OCI-LY1 (cell line): ENCODE measurements at regions not wholly inside any gene's neighbourhood (a gene's known extent, or its start where the extent isn't known, plus 50 kb on each side); places are given as distances from the start of the nearest gene placed in this dataset.

ENCODE experiments used
- H2AFZ ChIP-seq: fragments of 200-600 bp; sonication (generic), shearing (Covaris generic); 2 replicates; pipeline ENCODE4 v1.6.0; 2014; ENCODE audit warnings: antibody characterized with exemption, mild to moderate bottlenecking, low read length
- H3F3A ChIP-seq: fragments of 200-600 bp; sonication (generic), shearing (Covaris generic); 2 replicates; pipeline ENCODE4 v1.6.0; 2014; ENCODE audit warnings: mild to moderate bottlenecking, antibody characterized with exemption, low read length, moderate library complexity; ENCODE audit not compliant: insufficient read depth
- H3K27ac ChIP-seq: fragments of 200-600 bp; sonication (generic); 2 replicates; pipeline ENCODE4 v1.5.1; 2014; ENCODE audit warnings: low read length, mixed run types, mild to moderate bottlenecking, low read depth; ENCODE audit not compliant: poor library complexity, severe bottlenecking
- H3K27me3 ChIP-seq: fragments of 200-600 bp; sonication (generic); 2 replicates; pipeline ENCODE4 v1.6.0; 2014; ENCODE audit warnings: antibody characterized with exemption, mild to moderate bottlenecking, low read length, moderate library complexity; ENCODE audit not compliant: insufficient read depth
- H3K36me3 ChIP-seq: fragments of 200-600 bp; sonication (generic); 2 replicates; pipeline ENCODE4 v1.6.1; 2014; ENCODE audit warnings: mild to moderate bottlenecking, antibody characterized with exemption, low read length, moderate library complexity, mixed read lengths; ENCODE audit not compliant: insufficient read depth
- H3K4me1 ChIP-seq: fragments of 200-600 bp; sonication (generic); 2 replicates; pipeline ENCODE4 v1.5.1; 2014; ENCODE audit warnings: mild to moderate bottlenecking, low read length, moderate library complexity; ENCODE audit not compliant: insufficient read depth, severe bottlenecking
- H3K4me2 ChIP-seq: fragments of 200-600 bp; sonication (generic), shearing (Covaris generic); 2 replicates; pipeline ENCODE4 v1.6.1; 2014; ENCODE audit warnings: low read length
- H3K4me3 ChIP-seq: fragments of 200-600 bp; sonication (generic); 2 replicates; pipeline ENCODE4 v1.5.1; 2014; ENCODE audit warnings: low read length, low read depth, mild to moderate bottlenecking, mixed read lengths; ENCODE audit not compliant: poor library complexity, severe bottlenecking
- H3K79me2 ChIP-seq: fragments of 200-600 bp; shearing (Covaris generic); 2 replicates; pipeline ENCODE4 v1.6.1; 2016; ENCODE audit warnings: mixed run types, low read length, mixed read lengths; ENCODE audit not compliant: insufficient read depth
- H3K9ac ChIP-seq: fragments of 200-600 bp; sonication (generic), shearing (Covaris generic); 2 replicates; pipeline ENCODE4 v1.6.1; 2014; ENCODE audit warnings: mild to moderate bottlenecking, low read length, mixed read lengths
- H3K9me2 ChIP-seq: fragments of 200-600 bp; sonication (generic), shearing (Covaris generic); 2 replicates; pipeline ENCODE4 v1.6.1; 2014; ENCODE audit warnings: low read depth, mild to moderate bottlenecking, low read length, mixed read lengths
- H3K9me3 ChIP-seq: fragments of 200-600 bp; shearing (Covaris generic); 2 replicates; pipeline ENCODE4 v1.6.1; 2014; ENCODE audit warnings: low read length, mixed read lengths
- H4K20me1 ChIP-seq: fragments of 200-600 bp; sonication (generic), shearing (Covaris generic); 2 replicates; pipeline ENCODE4 v1.6.0; 2016; ENCODE audit warnings: mild to moderate bottlenecking, low read length; ENCODE audit not compliant: insufficient read depth
- CTCF ChIP-seq: fragments of 200-600 bp; sonication (generic), shearing (Covaris generic); IDR thresholded peaks from 2 replicates; pipeline ENCODE4 v1.5.1; 2017; ENCODE audit warnings: mild to moderate bottlenecking, antibody characterized with exemption, low read length, moderate library complexity, mixed read lengths
- EZH2 ChIP-seq: fragments of 200-600 bp; sonication (generic), shearing (Covaris generic); IDR thresholded peaks from 2 replicates; pipeline ENCODE4 v1.8.0; 2017; ENCODE audit warnings: borderline replicate concordance, mixed run types, mild to moderate bottlenecking, antibody characterized with exemption, low read length, moderate library complexity, mixed read lengths

GRCh38 chr20:59411170-59411569, 110.8 kb downstream of the EDN3 start:
- H3K36me3 ChIP-seq: no peaks in the 10 kb centered on the region
- no peak overlapping the region for H2AFZ ChIP-seq
- no peak overlapping the region for H3K4me2 ChIP-seq
- H3K79me2 ChIP-seq: no peaks in the 10 kb centered on the region
- H3K27me3 ChIP-seq: no peaks in the 10 kb centered on the region
- no peaks in the 10 kb centered on the region for H3K4me1 ChIP-seq
- H3F3A ChIP-seq: no peaks in the 10 kb centered on the region
- no peak overlapping the region for H3K4me3 ChIP-seq
- no peaks in the 10 kb centered on the region for H3K9me3 ChIP-seq
- H3K9me2 ChIP-seq: no peaks in the 10 kb centered on the region
- no peak overlapping the region for H3K9ac ChIP-seq
- TF ChIP-seq EZH2: no peak
- TF ChIP-seq CTCF: no peak
- no peak overlapping the region for H3K27ac ChIP-seq
- H4K20me1 ChIP-seq: no peaks in the 10 kb centered on the region

DNA sequence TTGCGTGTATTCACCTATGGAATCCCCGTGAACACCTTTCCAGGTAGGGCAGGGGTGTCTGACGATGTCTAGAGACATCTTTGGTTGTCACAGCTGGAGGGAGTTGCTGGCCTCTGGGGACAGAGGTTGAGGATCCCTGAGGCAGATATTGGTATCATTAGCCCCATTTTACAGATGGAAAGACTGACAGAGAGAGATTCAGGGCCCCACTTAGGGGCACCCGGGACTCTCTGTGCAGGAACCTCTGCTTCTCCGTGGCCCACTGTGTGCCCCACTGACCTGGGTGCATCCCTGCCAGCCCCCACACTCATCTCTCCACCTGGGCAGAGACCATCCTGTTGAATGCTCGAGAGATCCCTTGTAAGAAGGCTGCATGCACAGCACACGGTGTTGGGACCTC, 111.2 kb downstream of the EDN3 start:
- H3K27me3 ChIP-seq: no peaks in the 10 kb centered on the region
- no peaks in the 10 kb centered on the region for H3K79me2 ChIP-seq
- H3K9ac ChIP-seq: no peak overlapping the region
- no peak overlapping the region for H3K4me2 ChIP-seq
- no peaks in the 10 kb centered on the region for H3F3A ChIP-seq
- H4K20me1 ChIP-seq: no peaks in the 10 kb centered on the region
- H3K9me2 ChIP-seq: no peaks in the 10 kb centered on the region
- H3K4me3 ChIP-seq: no peak overlapping the region
- no peak overlapping the region for H2AFZ ChIP-seq
- no peak overlapping the region for H3K27ac ChIP-seq
- no peaks in the 10 kb centered on the region for H3K9me3 ChIP-seq
- H3K36me3 ChIP-seq: no peaks in the 10 kb centered on the region
- TF ChIP-seq CTCF (no peak), EZH2 (no peak)
- no peaks in the 10 kb centered on the region for H3K4me1 ChIP-seq

GRCh38 chr20:59412181-59412580, 111.8 kb downstream of the EDN3 start:
- TF ChIP-seq CTCF: no peak
- Histone ChIP-seq H3K9ac (no peak overlapping the region), H3K9me2 (no peaks in the 10 kb centered on the region), H3K79me2 (no peaks in the 10 kb centered on the region), H3F3A (no peaks in the 10 kb centered on the region), H4K20me1 (no peaks in the 10 kb centered on the region), H3K27me3 (no peaks in the 10 kb centered on the region), H3K4me3 (no peak overlapping the region), H3K27ac (no peak overlapping the region), H2AFZ (no peak overlapping the region), H3K4me2 (no peak overlapping the region), H3K36me3 (no peaks in the 10 kb centered on the region), H3K4me1 (no peaks in the 10 kb centered on the region), H3K9me3 (no peaks in the 10 kb centered on the region)
